Vagina (tissue), 2 donors: ENCODE measurements at regions not wholly inside any gene's neighbourhood (a gene's known extent, or its start where the extent isn't known, plus 50 kb on each side); places are given as distances from the start of the nearest gene placed in this dataset.
"Not testable (repeated sequence)": the region's sequence is repeated elsewhere in the genome, so short reads cannot be mapped to it uniquely, and the experiment has no call there.

Experiments used
- DNase-seq, 2 donors: peaks; one replicate each; pipeline ENCODE4 v3.0.0-alpha.2; 2017; ENCODE audit errors: extremely low spot score in 2 of 2
- H3K27ac ChIP-seq: fragments of 200-600 bp; sonication (generic); one replicate; pipeline ENCODE4 v1.5.1; 2019
- H3K27me3 ChIP-seq: fragments of 200-600 bp; sonication (generic); one replicate; pipeline ENCODE4 v1.5.1; 2019
- H3K36me3 ChIP-seq, 2 donors: fragments of 200-600 bp; sonication (generic); one replicate each; pipeline ENCODE4 v1.5.1; 2017 to 2019
- H3K4me1 ChIP-seq: fragments of 200-600 bp; sonication (generic); one replicate; pipeline ENCODE4 v1.5.1; 2019
- H3K4me3 ChIP-seq, 2 donors: fragments of 200-600 bp; sonication (generic); 1 replicate in 1 of 2; 2 replicates in 1 of 2; pipeline ENCODE4 v1.5.1; 2016 to 2019
- H3K9me3 ChIP-seq: fragments of 200-600 bp; sonication (generic); one replicate; pipeline ENCODE4 v1.5.1; 2019
- POLR2A ChIP-seq, 2 donors: fragments of 450-650 bp; IDR thresholded peaks; one replicate each; pipeline ENCODE4 v1.6.1; 2017; ENCODE audit warnings: antibody characterized with exemption in 2 of 2, mild to moderate bottlenecking in 2 of 2, moderate library complexity in 2 of 2
- POLR2AphosphoS5 ChIP-seq, 2 donors: sonication (generic); formaldehyde crosslinking; IDR thresholded peaks; one replicate each; pipeline ENCODE4 v1.9.0; 2017; ENCODE audit warnings: antibody characterized with exemption in 2 of 2, mild to moderate bottlenecking in 2 of 2, low read depth in 1 of 2; ENCODE audit not compliant: insufficient read depth in 1 of 2
- intact Hi-C: fragments of 100-400 bp; cut with DNase I; formaldehyde crosslinking; loops from one replicate; pipeline ENCODE4 v1.15.1; 2023
- TF ChIP-seq, protein P1 (sequence below), 3 experiments: fragments of 450-650 bp in 2 of 3; fragments of 200-600 bp in 1 of 3; sonication (generic) in 1 of 3; IDR thresholded peaks; one replicate each; pipeline ENCODE4 v1.5.1; 2017 to 2019; ENCODE audit warnings: antibody characterized with exemption in 3 of 3, mild to moderate bottlenecking in 2 of 3, moderate library complexity in 2 of 3

DNA sequence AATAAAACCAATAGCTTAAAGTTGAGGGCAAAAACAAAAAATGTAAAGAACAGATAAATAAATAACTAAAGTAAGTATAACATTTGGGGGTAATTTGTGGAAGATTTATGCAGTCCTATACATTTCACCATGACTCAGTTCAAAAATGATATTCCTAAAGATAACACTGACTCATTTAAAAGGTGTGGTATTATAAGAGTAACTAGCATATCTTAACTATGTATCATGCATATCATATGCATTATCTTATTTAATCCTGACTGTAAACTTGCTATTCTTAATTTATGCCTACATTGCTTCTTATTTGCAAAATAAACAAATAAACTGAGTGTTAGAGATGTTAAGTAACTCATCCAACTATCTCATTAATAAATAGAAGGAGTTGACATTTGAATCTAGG lies 726.5 kb upstream of the PKDCC start:
- no peak for DNase-seq
- no peak overlapping the region for H3K4me3 ChIP-seq
- no peaks in the 10 kb centered on the region for H3K27me3 ChIP-seq
- H3K36me3 ChIP-seq: no peaks in the 10 kb centered on the region
- TF ChIP-seq POLR2A (IDR thresholded peaks at IDR 0.05): no peak
- no peak for TF ChIP-seq POLR2AphosphoS5 (IDR thresholded peaks at IDR 0.05; ENCODE audit: insufficient read depth in 1 of 2, low read depth in 1 of 2)
- TF ChIP-seq, protein P1, sequence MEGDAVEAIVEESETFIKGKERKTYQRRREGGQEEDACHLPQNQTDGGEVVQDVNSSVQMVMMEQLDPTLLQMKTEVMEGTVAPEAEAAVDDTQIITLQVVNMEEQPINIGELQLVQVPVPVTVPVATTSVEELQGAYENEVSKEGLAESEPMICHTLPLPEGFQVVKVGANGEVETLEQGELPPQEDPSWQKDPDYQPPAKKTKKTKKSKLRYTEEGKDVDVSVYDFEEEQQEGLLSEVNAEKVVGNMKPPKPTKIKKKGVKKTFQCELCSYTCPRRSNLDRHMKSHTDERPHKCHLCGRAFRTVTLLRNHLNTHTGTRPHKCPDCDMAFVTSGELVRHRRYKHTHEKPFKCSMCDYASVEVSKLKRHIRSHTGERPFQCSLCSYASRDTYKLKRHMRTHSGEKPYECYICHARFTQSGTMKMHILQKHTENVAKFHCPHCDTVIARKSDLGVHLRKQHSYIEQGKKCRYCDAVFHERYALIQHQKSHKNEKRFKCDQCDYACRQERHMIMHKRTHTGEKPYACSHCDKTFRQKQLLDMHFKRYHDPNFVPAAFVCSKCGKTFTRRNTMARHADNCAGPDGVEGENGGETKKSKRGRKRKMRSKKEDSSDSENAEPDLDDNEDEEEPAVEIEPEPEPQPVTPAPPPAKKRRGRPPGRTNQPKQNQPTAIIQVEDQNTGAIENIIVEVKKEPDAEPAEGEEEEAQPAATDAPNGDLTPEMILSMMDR (IDR thresholded peaks at IDR 0.05): no peak
- no peak overlapping the region for H3K27ac ChIP-seq
- H3K4me1 ChIP-seq: no peaks in the 10 kb centered on the region
- intact Hi-C loops: no loop called here
- no peaks in the 10 kb centered on the region for H3K9me3 ChIP-seq

DNA sequence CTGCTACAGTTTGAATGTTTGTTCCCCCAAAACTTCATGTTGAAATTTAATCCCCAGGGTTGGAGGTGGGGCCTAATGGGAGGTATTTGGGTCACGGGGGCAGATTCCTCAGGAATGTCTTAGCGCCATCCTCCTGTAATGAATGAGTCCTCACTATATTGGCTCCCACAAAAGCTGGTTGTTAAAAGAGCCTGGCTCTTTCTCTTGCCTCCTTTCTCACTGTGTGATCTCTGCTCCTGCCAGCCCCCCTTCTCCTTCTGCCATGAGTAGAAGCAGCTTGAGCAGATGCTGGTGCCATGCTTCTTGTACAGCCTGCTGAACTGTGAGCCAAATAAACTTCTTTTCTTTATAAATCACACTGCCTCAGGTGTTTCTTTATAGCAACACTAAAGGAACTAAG lies 721.0 kb upstream of the PKDCC start:
- no peak overlapping the region for H3K4me3 ChIP-seq
- intact Hi-C loops: no loop called here
- no peaks in the 10 kb centered on the region for H3K4me1 ChIP-seq
- no peak for TF ChIP-seq POLR2AphosphoS5 (IDR thresholded peaks at IDR 0.05; ENCODE audit: insufficient read depth in 1 of 2, low read depth in 1 of 2)
- no peak for TF ChIP-seq POLR2A (IDR thresholded peaks at IDR 0.05)
- TF ChIP-seq, protein P1 (IDR thresholded peaks at IDR 0.05): no peak
- no peak overlapping the region for H3K27ac ChIP-seq
- H3K36me3 ChIP-seq: no peaks in the 10 kb centered on the region
- DNase-seq: no peak
- no peaks in the 10 kb centered on the region for H3K9me3 ChIP-seq
- H3K27me3 ChIP-seq: no peaks in the 10 kb centered on the region

DNA sequence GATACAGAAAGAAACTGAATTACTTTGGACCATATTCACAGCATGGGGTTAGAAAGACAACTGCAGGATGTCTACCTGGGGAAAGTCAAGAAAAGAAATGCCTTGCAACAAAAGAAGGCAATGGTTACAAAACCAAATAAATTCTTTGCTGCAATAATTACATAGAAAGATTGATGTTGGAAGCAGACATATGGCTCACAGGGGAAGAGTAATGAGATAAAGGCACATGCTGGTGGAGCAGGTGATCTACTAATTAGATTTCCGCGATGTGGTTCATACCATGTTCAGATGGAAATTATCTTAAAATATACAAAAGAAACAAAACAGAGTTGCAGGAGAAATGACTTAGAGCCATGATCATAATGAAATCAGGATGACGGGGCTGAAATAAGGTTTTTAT lies 718.8 kb upstream of the PKDCC start:
- H3K4me1 ChIP-seq: no peaks in the 10 kb centered on the region
- H3K4me3 ChIP-seq: no peak overlapping the region
- no peaks in the 10 kb centered on the region for H3K36me3 ChIP-seq
- H3K27me3 ChIP-seq: no peaks in the 10 kb centered on the region
- TF ChIP-seq, protein P1 (IDR thresholded peaks at IDR 0.05): no peak
- TF ChIP-seq POLR2A (IDR thresholded peaks at IDR 0.05) (no peak), POLR2AphosphoS5 (IDR thresholded peaks at IDR 0.05; ENCODE audit: insufficient read depth in 1 of 2, low read depth in 1 of 2) (no peak)
- no peak for DNase-seq
- H3K9me3 ChIP-seq: no peaks in the 10 kb centered on the region
- H3K27ac ChIP-seq: no peak overlapping the region
- intact Hi-C loops: no loop called here

DNA sequence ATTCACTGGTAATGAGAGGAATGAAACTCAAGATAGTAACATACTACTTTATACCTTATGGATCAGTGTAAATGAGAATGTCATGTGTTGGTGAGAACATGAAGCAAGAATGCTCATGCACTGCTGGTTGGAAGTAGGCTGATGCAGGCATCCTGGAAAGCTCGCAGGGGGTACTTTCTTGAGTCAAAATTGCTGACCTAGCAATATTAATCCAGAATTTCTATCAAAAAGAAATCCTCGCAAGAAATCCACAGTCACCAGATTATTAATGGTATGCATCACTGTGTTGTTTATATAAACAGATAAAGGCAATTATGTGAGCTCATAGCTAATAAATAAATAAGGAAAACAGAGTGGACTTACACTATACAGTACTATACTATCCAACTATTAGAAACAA lies 713.7 kb upstream of the PKDCC start:
- TF ChIP-seq, protein P1 (IDR thresholded peaks at IDR 0.05): no peak
- no peaks in the 10 kb centered on the region for H3K27me3 ChIP-seq
- H3K4me1 ChIP-seq: no peaks in the 10 kb centered on the region
- H3K36me3 ChIP-seq: no peaks in the 10 kb centered on the region
- intact Hi-C loops: no loop called here
- no peak for DNase-seq
- no peak overlapping the region for H3K4me3 ChIP-seq
- no peak overlapping the region for H3K27ac ChIP-seq
- H3K9me3 ChIP-seq: no peaks in the 10 kb centered on the region

DNA sequence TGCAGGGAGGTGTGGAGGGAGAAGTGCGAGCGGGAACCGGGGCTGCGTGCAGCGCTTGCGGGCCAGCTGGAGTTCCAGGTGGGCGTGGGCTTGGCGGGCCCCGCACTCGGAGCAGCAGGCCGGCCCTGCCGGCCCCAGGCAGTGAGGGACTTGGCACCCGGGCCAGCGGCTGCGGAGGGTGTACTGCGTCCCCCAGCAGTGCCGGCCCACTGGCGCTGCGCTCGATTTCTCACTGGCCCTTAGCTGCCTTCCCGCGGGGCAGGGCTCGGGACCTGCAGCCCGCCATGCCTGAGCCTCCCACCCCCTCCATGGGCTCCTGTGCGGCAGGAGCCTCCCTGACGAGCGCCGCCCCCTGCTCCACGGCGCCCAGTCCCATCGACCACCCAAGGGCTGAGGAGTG lies 712.2 kb upstream of the PKDCC start:
- H3K4me3 ChIP-seq, intact Hi-C loops, H3K27me3 ChIP-seq, DNase-seq, H3K36me3 ChIP-seq, H3K9me3 ChIP-seq, H3K27ac ChIP-seq, H3K4me1 ChIP-seq: not testable (repeated sequence)

DNA sequence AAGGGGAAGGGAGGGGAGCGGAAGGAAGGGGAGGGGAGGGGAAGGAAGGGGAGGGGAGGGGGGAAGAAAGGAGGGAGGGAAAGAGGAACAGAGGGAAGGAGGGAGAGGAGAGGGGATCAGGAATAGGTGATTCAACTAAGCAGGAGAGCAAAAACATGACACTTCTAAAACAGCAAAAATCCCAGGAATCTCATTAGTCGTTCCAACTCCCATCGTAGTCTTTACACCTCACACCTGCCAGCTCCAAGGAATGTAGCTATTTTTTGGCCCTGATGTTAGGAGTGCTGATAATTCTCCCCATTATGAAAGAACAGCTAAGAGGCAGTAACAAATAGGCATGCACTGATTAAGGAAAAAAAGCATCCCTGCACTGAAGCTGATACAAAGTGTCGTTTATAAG lies 709.9 kb upstream of the PKDCC start:
- DNase-seq: no peak
- no peaks in the 10 kb centered on the region for H3K36me3 ChIP-seq
- TF ChIP-seq POLR2AphosphoS5 (IDR thresholded peaks at IDR 0.05; ENCODE audit: insufficient read depth in 1 of 2, low read depth in 1 of 2) (no peak), POLR2A (IDR thresholded peaks at IDR 0.05) (no peak)
- TF ChIP-seq, protein P1 (IDR thresholded peaks at IDR 0.05): no peak
- H3K27ac ChIP-seq: no peak overlapping the region
- H3K9me3 ChIP-seq: no peaks in the 10 kb centered on the region
- H3K4me1 ChIP-seq: no peaks in the 10 kb centered on the region
- no peak overlapping the region for H3K4me3 ChIP-seq
- intact Hi-C loops: no loop called here
- no peaks in the 10 kb centered on the region for H3K27me3 ChIP-seq
